Inflammatory macrophage treated with lipopolysaccharide for 4 hours (primary cell): ENCODE measurements at regions not wholly inside any gene's neighbourhood (a gene's known extent, or its start where the extent isn't known, plus 50 kb on each side); places are given as distances from the start of the nearest gene placed in this dataset.

ENCODE experiments used
- DNase-seq: peaks from one replicate; pipeline ENCODE4 v3.0.0-alpha.2; 2020

- DNase-seq: no peak
Observed at GRCh38 chr4:28555866-28556265, 1695.2 kb downstream of the STIM2 start.

GRCh38 chr4:28557755-28558154 lies 1697.1 kb downstream of the STIM2 start:
- DNase-seq: peak; percentile 39

- DNase-seq: no peak
Observed at GRCh38 chr4:28558895-28559294, 1698.3 kb downstream of the STIM2 start.

GRCh38 chr4:28562913-28563312 lies 1702.3 kb downstream of the STIM2 start:
- DNase-seq: no peak

GRCh38 chr4:28565396-28565795 lies 1704.8 kb downstream of the STIM2 start:
- no peak for DNase-seq

GRCh38 chr4:28600958-28601357 lies 1740.3 kb downstream of the STIM2 start:
- no peak for DNase-seq

- DNase-seq: no peak
Observed at GRCh38 chr4:28621591-28621990, 1761.0 kb downstream of the STIM2 start.

- no peak for DNase-seq
Observed at GRCh38 chr4:28636971-28637370, 1776.3 kb downstream of the STIM2 start.

- no peak for DNase-seq
Observed at GRCh38 chr4:28639747-28640146, 1779.1 kb downstream of the STIM2 start.

GRCh38 chr4:28654618-28655017 lies 1794.0 kb downstream of the STIM2 start:
- DNase-seq: no peak

- DNase-seq: no peak
Observed at GRCh38 chr4:28665306-28665705, 1804.7 kb downstream of the STIM2 start.

- DNase-seq: no peak
Observed at GRCh38 chr4:28675582-28675981, 1814.9 kb downstream of the STIM2 start.

- no peak for DNase-seq
Observed at GRCh38 chr4:28677808-28678207, 1817.2 kb downstream of the STIM2 start.

- no peak for DNase-seq
Observed at GRCh38 chr4:28682847-28683246, 1822.2 kb downstream of the STIM2 start.

GRCh38 chr4:28686618-28687017 lies 1826.0 kb downstream of the STIM2 start:
- DNase-seq: peak; percentile 1

GRCh38 chr4:28690890-28691289 lies 1830.2 kb downstream of the STIM2 start:
- no peak for DNase-seq

GRCh38 chr4:28702571-28702970 lies 1841.9 kb downstream of the STIM2 start:
- DNase-seq: no peak

GRCh38 chr4:28709891-28710290 lies 1849.2 kb downstream of the STIM2 start:
- no peak for DNase-seq

- DNase-seq: no peak
Observed at GRCh38 chr4:28723371-28723770, 1862.7 kb downstream of the STIM2 start.

GRCh38 chr4:28724239-28724638 lies 1863.6 kb downstream of the STIM2 start:
- no peak for DNase-seq

- DNase-seq: no peak
Observed at GRCh38 chr4:28730304-28730703, 1869.7 kb downstream of the STIM2 start.

GRCh38 chr4:28744066-28744465 lies 1883.4 kb downstream of the STIM2 start:
- DNase-seq: no peak

- DNase-seq: no peak
Observed at GRCh38 chr4:28754376-28754775, 1893.7 kb downstream of the STIM2 start.

GRCh38 chr4:28755081-28755480 lies 1894.4 kb downstream of the STIM2 start:
- DNase-seq: no peak

- no peak for DNase-seq
Observed at GRCh38 chr4:28759064-28759463, 1898.4 kb downstream of the STIM2 start.

- DNase-seq: no peak
Observed at GRCh38 chr4:28760003-28760402, 1899.4 kb downstream of the STIM2 start.
